SJSA1 (cell line): ENCODE measurements at regions not wholly inside any gene's neighbourhood (a gene's known extent, or its start where the extent isn't known, plus 50 kb on each side); places are given as distances from the start of the nearest gene placed in this dataset.

Source experiments
- DNase-seq, 2 experiments: peaks; one replicate each; pipeline ENCODE4 v3.0.0-alpha.2; 2015 to 2020; ENCODE audit warnings: low spot score in 2 of 2, low read depth in 1 of 2
- H3K27ac ChIP-seq: fragments of 250-450 bp; sonication (Bioruptor Pico); 2 replicates; pipeline ENCODE4 v1.5.1; 2020; ENCODE audit warnings: mild to moderate bottlenecking, moderate library complexity
- H3K27me3 ChIP-seq: fragments of 250-450 bp; sonication (Bioruptor Pico); replicated peaks from 2 replicates; pipeline ENCODE4 v1.5.1; 2020; ENCODE audit warnings: mild to moderate bottlenecking, moderate library complexity
- H3K36me3 ChIP-seq: fragments of 250-450 bp; sonication (Bioruptor Pico); 2 replicates; pipeline ENCODE4 v1.5.1; 2020; ENCODE audit warnings: mild to moderate bottlenecking
- H3K4me1 ChIP-seq: fragments of 250-450 bp; sonication (Bioruptor Pico); replicated peaks from 2 replicates; pipeline ENCODE4 v1.6.1; 2021; ENCODE audit warnings: mild to moderate bottlenecking
- H3K4me3 ChIP-seq: fragments of 250-450 bp; sonication (Bioruptor Pico); 2 replicates; pipeline ENCODE4 v1.5.1; 2020; ENCODE audit warnings: mild to moderate bottlenecking
- H3K9me3 ChIP-seq: fragments of 250-450 bp; sonication (Bioruptor Pico); replicated peaks from 2 replicates; pipeline ENCODE4 v1.5.1; 2020; ENCODE audit warnings: mild to moderate bottlenecking

DNA sequence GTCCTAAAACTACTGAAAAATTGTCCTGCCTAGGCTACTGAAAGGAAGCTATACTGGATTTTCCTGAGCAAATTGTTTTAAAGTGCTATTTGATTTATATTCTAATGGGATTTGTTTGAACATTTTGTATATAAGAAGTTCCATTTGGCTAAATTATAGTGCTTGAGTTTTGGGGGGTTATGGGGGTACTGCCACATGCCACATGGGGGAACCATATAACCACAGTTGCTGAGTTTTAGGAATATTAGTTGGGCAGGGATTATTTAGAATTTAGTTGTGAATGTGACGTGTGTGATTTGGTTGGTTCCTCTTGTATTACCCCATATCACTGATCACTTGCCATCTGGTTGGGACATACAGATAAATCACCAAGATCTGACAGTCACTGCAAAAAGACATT lies 224.5 kb upstream of the TAPT1 start:
- Histone ChIP-seq H3K4me3 (no peak overlapping the region), H3K27me3 (no peaks in the 10 kb centered on the region), H3K4me1 (no peaks in the 10 kb centered on the region), H3K9me3 (no peaks in the 10 kb centered on the region), H3K36me3 (no peaks in the 10 kb centered on the region), H3K27ac (no peak overlapping the region)
- DNase-seq, result no peak

DNA sequence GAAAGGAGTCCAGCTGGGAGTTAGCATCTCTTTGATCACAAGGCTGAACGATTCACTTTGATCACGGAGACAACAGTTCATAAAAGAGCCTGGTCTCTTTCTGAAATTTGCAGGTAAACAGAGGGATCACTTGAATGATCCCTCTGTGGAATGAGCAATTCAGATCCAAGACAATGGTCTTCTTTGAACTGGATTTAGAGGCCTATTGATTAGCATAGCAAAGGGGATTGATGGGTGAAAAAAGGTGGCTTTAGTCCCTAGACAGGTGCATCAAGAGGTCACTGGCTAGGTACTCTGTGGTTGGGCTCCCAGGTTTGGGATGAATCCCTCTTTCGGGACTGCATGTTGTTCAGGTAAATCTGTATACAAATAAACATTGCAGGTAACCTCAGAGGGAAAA lies 223.8 kb upstream of the TAPT1 start:
- H3K36me3 ChIP-seq, result no peaks in the 10 kb centered on the region
- no peaks in the 10 kb centered on the region for H3K9me3 ChIP-seq
- H3K27me3 ChIP-seq, result no peaks in the 10 kb centered on the region
- no peak for DNase-seq
- H3K4me3 ChIP-seq, result no peak overlapping the region
- H3K4me1 ChIP-seq, result no peaks in the 10 kb centered on the region
- no peak overlapping the region for H3K27ac ChIP-seq

DNA sequence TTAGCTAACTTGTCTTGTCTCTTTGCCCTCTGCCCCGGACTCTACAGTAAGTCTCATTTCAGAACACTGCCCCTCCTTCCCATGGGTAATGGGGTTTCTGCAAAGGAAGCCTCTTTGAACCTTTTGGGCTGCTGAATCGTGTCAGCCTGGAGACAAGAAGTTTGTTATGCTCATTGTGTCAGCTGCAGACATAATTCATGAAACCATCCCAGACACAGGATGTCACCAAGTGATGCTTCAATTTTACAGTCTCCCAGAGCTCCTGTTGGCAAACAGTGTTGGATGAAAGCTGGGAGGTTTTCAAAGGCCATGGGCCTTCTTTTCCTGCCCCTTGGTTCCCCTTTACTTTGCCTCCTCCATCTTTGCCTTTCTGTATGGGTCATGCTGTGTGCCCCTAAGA lies 223.1 kb upstream of the TAPT1 start:
- no peak overlapping the region for H3K27ac ChIP-seq
- no peaks in the 10 kb centered on the region for H3K36me3 ChIP-seq
- H3K9me3 ChIP-seq, result no peaks in the 10 kb centered on the region
- DNase-seq, result no peak
- no peaks in the 10 kb centered on the region for H3K27me3 ChIP-seq
- H3K4me3 ChIP-seq, result no peak overlapping the region
- H3K4me1 ChIP-seq, result no peaks in the 10 kb centered on the region

DNA sequence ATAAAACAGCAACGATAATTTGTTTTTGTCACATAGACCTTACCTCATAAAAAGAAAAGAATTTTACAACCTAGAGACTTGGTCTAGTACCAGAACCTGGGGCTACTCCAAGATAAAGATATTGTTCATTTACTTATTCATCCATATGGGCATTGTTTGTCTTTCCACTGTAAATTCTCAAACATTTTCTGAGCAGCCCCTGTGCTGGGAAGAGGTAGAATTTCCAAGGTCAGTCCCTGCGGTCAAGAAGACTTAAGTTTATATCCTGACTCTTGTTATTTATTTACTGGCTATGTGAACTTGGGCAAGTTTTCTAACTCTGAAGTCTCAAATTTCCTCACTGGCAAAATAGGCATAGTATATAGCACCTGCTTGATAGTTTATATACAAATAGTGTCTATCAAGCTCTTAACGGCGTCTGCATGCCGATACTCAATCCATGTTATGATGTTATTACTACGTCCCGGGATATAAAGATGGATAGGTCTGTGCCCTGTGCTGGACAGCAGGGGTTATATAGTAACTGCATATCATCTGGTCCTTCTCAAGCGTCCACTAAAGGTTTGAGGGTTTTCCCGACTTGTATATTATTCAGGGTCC lies 222.1 kb upstream of the TAPT1 start:
- Histone ChIP-seq H3K27ac (no peak overlapping the region), H3K4me1 (no peaks in the 10 kb centered on the region), H3K4me3 (no peak overlapping the region), H3K36me3 (no peaks in the 10 kb centered on the region), H3K27me3 (no peaks in the 10 kb centered on the region), H3K9me3 (no peaks in the 10 kb centered on the region)
- DNase-seq, result no peak

DNA sequence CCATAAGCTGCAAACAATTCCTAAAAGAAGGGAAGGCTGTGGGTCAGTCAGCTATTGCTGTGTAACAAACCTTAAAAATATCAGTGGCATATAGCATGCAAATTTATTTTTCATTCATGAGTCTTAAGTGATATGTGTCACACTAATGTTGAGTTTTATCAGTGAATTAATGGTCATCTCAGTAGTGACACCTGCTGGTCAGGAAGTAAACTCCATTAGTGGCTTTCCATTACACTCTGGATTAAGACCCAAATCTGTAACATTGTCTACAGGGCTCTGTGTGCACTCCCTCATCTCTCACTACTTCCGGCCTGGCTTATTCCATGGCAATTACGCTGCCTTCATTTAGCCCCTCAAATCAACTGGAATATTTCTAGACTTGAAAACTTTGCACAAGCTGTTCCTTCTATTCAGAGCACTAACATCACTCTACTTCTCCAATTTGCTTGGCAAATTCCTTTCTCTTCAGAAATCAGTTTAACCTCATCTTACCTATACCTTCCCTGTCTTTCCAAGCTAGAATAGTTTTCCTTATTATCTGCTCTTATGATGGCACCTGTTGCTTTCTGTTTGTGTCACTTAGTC lies 217.3 kb upstream of the TAPT1 start:
- no peaks in the 10 kb centered on the region for H3K27me3 ChIP-seq
- H3K9me3 ChIP-seq, result no peaks in the 10 kb centered on the region
- no peaks in the 10 kb centered on the region for H3K4me1 ChIP-seq
- no peaks in the 10 kb centered on the region for H3K36me3 ChIP-seq
- H3K27ac ChIP-seq, result no peak overlapping the region
- DNase-seq, result no peak
- H3K4me3 ChIP-seq, result no peak overlapping the region

DNA sequence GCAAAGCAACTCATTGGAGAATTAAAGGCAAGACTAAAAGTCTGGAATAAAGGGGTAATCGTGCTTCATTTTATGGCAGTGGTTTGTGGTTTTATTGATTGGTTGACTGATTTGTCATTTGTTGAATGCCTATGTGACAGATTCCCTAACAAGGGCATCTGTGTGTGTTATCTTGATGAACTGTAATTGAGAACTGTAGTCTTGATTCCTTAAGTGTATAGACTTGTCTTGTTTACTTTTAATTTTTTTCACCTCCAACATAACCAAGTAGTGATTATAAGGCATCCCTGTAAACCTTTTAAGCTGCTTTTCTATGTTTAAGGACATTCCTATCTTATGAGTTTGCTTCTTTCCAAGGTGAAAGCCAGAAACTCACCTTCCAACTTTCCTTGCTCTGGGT lies 216.0 kb upstream of the TAPT1 start:
- DNase-seq, result no peak
- H3K27ac ChIP-seq, result no peak overlapping the region

DNA sequence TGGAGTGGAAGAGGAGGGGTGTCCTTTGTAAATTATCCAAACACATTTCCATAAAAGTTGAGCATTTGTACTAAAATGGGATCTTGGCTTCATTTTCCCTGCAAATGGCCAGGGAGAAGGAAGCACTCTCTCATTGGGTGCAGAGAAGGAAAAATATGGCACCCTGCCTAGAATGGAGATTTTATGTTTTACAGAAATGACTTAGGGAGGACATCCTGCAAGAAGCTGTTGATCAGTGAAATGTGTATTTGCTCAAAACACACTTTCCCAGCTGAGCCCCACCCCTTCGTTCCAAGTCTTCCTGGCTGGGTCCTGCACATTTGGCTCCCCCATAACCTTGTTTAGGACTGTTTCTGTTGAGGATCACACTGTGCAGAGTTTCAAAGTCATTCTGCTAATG lies 213.5 kb upstream of the TAPT1 start:
- DNase-seq, result no peak
- Histone ChIP-seq H3K27me3 (no peaks in the 10 kb centered on the region), H3K36me3 (no peaks in the 10 kb centered on the region), H3K4me1 (no peaks in the 10 kb centered on the region), H3K27ac (no peak overlapping the region), H3K4me3 (no peak overlapping the region), H3K9me3 (no peaks in the 10 kb centered on the region)

More for the DNA sequence above, 216.0 kb upstream of the TAPT1 start:
- Histone ChIP-seq H3K9me3 (no peaks in the 10 kb centered on the region), H3K4me3 (no peak overlapping the region), H3K36me3 (no peaks in the 10 kb centered on the region), H3K27me3 (no peaks in the 10 kb centered on the region), H3K4me1 (no peaks in the 10 kb centered on the region)

DNA sequence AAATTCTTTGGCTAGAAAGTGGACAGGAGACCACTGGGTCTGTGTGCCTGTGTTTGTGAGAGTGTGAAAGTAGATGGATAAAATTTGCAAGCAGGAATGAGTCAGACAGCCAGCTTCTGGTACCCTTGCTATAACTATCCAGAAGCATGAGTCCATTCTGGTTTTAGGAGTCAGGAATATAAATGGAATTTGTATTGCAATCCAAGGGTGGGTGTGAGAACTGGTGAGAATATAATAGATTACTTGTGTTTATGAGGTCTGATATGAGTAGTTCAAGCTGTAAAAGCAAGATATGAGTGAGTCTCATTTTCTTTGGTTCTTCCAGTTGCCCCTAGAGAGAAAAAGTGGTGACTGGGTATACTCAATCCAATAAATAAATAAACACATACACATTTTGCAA lies 212.7 kb upstream of the TAPT1 start:
- Histone ChIP-seq H3K36me3 (no peaks in the 10 kb centered on the region), H3K4me1 (no peaks in the 10 kb centered on the region), H3K27ac (no peak overlapping the region), H3K4me3 (no peak overlapping the region), H3K27me3 (no peaks in the 10 kb centered on the region), H3K9me3 (no peaks in the 10 kb centered on the region)
- no peak for DNase-seq

DNA sequence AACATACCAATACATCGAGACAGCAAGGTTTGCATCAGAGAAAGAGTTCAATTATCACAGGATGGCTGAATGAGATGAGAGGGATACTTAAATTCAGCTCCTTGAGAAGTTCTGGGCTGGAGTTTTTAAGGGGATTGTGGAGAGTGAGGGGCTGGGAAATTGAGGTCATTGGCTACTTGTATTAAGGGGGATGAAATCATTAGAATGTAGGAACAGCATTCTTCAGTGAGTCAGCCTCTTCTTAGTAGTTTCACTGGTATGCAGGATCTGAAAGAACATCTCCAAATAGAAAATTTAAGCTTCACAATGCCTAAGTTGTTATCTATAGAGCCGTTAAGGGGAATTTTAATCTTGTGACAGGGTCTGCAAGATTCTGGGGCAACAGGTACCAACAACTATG lies 211.6 kb upstream of the TAPT1 start:
- Histone ChIP-seq H3K27ac (no peak overlapping the region), H3K4me3 (no peak overlapping the region)
- DNase-seq, result no peak

DNA sequence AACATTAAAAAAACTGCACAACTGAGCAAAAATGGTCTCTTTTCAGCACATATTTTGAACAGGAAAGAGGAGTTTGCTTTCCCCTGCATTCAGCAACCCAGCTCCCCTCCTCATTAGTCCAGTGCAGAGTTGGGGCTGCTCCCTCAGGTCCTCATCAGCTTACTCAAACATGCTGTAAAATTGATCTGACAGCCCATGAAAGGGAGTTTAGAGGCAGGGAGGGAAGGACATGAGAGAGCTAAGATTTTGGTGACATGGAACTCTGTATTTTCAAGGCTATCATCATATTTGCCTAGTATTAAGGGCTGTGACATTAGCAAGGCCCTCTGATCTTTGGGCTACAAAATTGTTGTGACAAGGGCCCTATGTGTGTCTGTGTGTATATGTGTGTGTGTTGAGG lies 205.6 kb upstream of the TAPT1 start:
- Histone ChIP-seq H3K27me3 (no peaks in the 10 kb centered on the region), H3K36me3 (no peaks in the 10 kb centered on the region), H3K9me3 (no peaks in the 10 kb centered on the region), H3K4me3 (no peak overlapping the region), H3K4me1 (no peaks in the 10 kb centered on the region), H3K27ac (no peak overlapping the region)
- DNase-seq, result no peak

More for the DNA sequence above, 211.6 kb upstream of the TAPT1 start:
- Histone ChIP-seq H3K9me3 (no peaks in the 10 kb centered on the region), H3K4me1 (no peaks in the 10 kb centered on the region), H3K27me3 (no peaks in the 10 kb centered on the region), H3K36me3 (no peaks in the 10 kb centered on the region)

DNA sequence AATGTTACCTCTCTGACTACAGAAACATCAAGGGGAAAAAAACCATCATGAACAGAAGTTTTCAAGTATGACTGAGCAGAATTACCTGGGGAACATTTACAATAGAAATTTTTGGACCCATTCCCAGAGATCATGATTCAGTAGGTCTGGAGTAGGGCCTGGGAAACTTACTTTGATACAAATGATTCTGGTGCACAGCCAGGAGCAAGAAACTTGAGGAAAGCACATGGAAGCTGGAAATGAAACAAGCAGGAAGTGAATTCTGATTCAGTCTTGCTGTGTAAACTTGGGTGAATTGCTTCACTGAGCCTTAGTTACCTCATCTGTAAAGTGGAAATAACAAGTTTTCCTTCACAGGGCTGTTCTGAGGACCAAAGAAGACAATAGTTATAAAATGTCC lies 192.5 kb upstream of the TAPT1 start:
- no peaks in the 10 kb centered on the region for H3K27me3 ChIP-seq
- no peaks in the 10 kb centered on the region for H3K4me1 ChIP-seq
- no peak overlapping the region for H3K4me3 ChIP-seq
- H3K9me3 ChIP-seq, result no peaks in the 10 kb centered on the region
- no peak overlapping the region for H3K27ac ChIP-seq
- DNase-seq, result no peak
- H3K36me3 ChIP-seq, result no peaks in the 10 kb centered on the region

DNA sequence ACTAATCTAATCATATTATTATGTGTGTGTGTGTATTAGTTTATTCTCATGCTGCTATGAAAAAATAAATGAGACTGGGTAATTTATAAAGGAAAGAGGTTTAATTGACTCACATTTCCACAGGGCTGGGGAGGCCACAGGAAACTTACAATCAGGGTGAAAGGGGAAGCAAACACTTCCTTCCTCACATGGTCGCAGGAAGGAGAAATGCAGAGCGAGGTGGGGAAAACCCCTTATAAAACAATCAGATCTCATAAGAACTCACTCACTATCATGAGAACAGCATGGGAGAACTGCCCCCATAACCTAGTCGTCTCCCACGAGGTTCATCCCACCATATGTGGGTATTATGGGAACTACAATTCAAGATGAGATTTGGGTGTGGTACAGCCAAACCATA lies 190.9 kb upstream of the TAPT1 start:
- Histone ChIP-seq H3K4me3 (no peak overlapping the region), H3K9me3 (no peaks in the 10 kb centered on the region), H3K27me3 (no peaks in the 10 kb centered on the region), H3K27ac (no peak overlapping the region), H3K4me1 (no peaks in the 10 kb centered on the region), H3K36me3 (no peaks in the 10 kb centered on the region)
- no peak for DNase-seq

DNA sequence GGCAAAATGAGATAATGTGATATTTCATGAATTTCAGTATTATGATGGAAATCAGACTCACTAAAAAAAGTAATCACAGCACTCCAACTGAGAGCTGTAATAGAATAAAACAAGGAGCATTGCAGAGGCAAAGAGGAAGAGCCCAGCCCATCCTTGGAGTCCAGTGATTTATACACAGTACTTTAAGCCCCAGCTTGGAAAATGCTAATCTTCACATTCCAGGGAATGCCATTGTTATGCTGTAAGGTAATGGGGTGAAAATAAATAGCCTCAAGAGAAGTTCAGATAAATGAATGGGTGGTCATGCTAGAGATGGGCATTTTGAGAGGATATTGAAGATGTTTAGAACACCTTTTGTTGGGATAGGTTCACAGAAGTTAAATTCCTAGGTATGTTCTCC lies 190.3 kb upstream of the TAPT1 start:
- Histone ChIP-seq H3K27ac (no peak overlapping the region), H3K9me3 (no peaks in the 10 kb centered on the region), H3K36me3 (no peaks in the 10 kb centered on the region), H3K27me3 (no peaks in the 10 kb centered on the region), H3K4me3 (no peak overlapping the region), H3K4me1 (no peaks in the 10 kb centered on the region)
- no peak for DNase-seq

DNA sequence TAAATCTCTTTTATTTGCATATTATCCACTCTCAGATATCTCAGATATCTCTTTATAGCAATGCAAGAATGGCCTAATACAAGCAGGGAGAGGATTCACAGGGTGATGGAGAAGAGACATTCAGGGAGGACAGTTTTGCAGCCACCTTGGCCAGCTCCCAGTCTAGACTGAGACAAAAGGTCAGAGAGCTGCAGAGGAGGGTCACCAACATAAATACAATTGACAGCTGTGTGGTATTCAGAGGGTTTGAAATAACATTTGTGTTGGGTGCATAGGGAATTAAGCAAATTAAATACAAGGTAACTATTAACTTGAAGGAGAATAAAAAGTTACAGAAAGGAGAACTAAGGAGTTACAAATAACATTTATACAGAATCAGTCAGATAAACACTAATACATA lies 189.5 kb upstream of the TAPT1 start:
- Histone ChIP-seq H3K27ac (no peak overlapping the region), H3K4me3 (no peak overlapping the region)
- no peak for DNase-seq

More for the DNA sequence above, 189.5 kb upstream of the TAPT1 start:
- Histone ChIP-seq H3K9me3 (no peaks in the 10 kb centered on the region), H3K4me1 (no peaks in the 10 kb centered on the region), H3K27me3 (no peaks in the 10 kb centered on the region), H3K36me3 (no peaks in the 10 kb centered on the region)
